Brain pericyte (primary cell): ENCODE measurements at regions not wholly inside any gene's neighbourhood (a gene's known extent, or its start where the extent isn't known, plus 50 kb on each side); places are given as distances from the start of the nearest gene placed in this dataset.
"Not testable (repeated sequence)": the region's sequence is repeated elsewhere in the genome, so short reads cannot be mapped to it uniquely, and the experiment has no call there.

Experiments used
- DNase-seq: peaks from one replicate; pipeline ENCODE4 v3.0.0-alpha.2; 2012; ENCODE audit warnings: low read depth, low spot score

GRCh38 chr4:28788929-28789490 is 1928.4 kb downstream of the STIM2 start:
- no peak for DNase-seq

- DNase-seq: no peak
Observed at GRCh38 chr4:28792917-28793597, 1927.1 kb upstream of the PCDH7 start.

DNA sequence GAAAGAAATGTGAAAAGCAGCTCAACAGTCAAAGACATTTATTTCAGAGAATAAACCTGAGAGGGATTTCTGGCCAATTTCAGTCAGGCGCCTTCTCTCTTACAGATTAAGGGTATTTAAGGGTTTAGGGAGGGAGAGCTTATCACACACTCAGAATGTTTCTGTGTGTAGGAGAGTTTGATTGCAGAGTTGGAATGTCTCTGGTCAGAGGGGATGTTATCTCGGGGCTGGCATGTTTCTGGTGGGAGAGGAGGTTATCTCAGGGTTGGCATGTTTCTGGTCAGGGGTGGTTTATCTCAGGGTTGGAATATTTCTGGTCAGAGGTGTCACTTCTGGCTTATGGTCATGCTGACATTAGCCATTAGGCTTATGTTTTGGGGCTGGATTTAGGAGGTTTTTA is 1920.5 kb upstream of the PCDH7 start:
- DNase-seq: no peak

DNA sequence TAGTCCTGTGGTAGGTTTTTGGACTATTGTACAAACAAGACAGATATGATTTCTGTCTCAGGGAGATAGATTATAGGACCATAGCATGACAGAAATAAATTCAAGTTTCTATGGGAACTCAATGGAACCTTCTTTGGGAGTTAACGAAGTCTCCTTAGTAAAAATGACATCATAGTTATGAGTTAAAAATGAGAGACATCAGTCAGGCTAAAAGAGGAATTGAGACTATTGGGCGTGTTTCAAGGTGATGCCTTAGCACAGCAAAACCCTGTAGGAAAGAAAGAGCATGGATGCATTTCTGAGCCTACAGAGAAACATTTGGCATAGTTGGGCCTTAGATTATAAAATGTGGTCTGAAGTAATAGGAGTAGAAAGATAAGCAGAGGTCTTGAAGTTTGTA is 1909.1 kb upstream of the PCDH7 start:
- no peak for DNase-seq

DNA sequence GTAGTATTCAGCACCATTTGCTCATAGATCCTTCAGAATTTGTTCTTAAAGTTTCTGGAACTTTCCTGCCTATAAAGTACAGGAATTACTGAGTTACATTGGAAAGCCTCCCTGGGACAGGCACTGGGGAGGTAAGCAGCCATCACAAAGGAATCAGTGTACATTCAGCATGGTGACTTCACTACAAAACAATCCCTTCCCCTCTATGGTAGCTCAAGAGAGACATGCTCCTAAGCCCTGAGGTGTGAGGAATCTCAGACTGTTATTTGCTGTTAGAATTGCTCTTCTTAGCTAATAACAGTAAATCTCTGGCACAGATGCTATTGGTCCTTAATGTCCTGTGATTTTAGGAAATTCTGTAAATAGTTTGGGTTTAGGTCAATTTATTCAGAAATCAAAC is 1898.0 kb upstream of the PCDH7 start:
- no peak for DNase-seq

- DNase-seq: no peak
Observed at GRCh38 chr4:28827866-28828265, 1892.3 kb upstream of the PCDH7 start.

DNA sequence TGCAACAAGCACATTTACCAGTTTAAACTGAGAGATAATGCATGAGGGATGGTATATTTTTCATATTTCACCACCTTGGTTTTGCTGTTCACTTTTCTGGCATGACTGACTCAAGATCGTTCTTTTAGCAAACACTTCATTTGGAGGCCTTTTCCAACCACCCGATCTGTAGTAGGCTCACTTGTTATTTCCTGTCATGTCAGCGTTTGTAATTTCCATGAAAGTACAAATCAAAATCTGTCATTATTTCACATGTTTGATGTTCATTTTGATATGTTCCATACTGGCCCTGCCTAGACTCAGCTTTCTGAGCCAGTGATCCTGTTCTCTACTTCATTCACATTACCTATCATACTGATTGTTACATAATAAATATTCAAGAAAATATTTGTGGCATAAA is 1888.3 kb upstream of the PCDH7 start:
- DNase-seq: no peak

DNA sequence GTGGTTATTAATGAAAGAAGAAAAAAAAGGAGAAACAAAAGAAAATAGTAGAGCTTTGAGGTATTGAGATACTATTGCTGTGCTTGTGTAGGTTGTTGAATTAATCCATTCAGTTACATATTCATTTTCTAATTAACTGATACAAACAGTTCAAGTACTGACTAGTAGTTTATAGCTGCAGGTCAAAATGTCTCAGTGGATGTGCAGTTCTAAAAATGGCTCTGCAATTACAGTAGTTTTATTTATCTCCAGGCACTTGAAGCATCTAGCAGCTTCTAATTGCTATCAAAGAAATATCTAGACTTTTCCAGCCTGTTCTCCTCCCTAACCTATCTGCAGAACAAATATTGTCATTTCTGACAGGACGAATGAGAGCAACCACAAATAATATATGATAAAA is 1887.7 kb upstream of the PCDH7 start:
- DNase-seq: no peak

DNA sequence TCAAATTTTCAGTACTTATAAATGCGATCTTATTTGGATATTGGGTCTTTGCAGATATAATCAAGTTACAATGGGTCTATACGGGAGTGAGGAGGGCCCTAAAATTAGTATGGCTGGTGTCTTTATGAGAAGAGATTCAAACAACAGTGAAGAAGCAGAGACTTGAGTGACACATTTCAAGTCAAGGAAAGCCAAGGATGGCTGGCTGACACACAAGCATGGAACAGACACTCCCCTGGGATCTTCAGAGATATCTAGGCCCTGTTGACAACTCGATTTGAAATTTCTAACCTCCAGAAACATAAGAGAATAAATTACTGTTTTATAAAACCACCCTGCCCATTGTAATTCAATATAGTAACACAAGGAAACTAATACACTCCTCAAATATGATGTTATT is 1886.0 kb upstream of the PCDH7 start:
- no peak for DNase-seq

DNA sequence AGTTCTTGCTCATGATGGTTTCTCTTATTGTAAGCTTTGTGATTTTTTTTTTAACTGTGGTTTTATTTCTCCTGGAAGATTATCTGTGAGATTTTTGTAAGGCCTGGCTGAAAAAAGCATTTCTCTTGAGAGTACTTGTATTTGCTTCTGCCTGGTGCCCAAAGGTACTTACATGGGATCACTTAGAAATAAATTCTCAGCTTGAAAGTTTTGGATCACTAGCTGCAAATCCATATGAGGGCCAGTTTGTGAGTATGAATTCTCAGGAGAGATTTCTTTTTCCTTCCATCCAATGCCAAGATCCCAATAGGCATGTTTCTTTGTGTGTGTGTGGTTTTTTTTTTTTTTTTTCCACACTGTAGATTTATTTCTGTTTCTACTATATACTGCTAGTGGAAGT is 1884.7 kb upstream of the PCDH7 start:
- DNase-seq: no peak

DNA sequence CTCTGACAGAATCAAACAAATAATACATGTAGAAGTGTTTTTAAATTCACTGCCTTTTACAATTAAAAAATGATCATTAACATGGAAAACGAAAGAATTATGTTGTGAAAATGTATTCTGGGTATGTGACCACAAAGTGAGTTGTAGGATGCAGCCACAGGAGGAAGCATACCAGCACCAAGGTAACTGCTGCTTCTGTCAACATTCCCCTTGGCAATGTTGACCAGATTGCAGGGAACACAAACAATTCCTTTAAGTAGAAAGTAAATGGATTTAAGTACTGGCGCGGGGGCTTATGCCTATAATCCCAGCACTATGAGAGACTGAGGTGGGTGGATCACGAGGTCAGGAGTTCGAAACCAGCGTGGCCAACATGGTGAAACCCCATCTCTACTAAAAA is 1877.9 kb upstream of the PCDH7 start:
- no peak for DNase-seq

- no peak for DNase-seq
Observed at GRCh38 chr4:28845158-28845557, 1875.0 kb upstream of the PCDH7 start.

GRCh38 chr4:28857028-28857427 is 1863.1 kb upstream of the PCDH7 start:
- not testable (repeated sequence) for DNase-seq

DNA sequence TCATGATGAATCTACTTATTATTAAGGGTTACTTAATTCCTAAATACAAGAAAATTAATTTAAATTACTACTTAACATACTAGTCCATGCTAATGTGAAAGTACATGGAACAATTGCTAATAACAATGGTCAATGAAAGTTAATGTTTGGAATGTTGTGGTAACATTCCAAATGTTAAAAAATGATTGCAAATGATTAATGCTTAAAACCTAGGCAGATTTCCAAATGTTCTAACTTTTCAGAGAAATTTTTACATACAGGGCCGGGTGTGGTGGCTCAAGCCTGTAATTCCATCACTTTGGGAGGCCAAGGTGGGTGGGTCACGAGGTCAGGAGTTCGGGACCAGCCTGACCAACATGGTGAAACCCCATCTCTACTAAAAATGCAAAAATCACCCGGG is 1851.3 kb upstream of the PCDH7 start:
- DNase-seq: no peak

- DNase-seq: no peak
Observed at GRCh38 chr4:28879178-28879577, 1841.0 kb upstream of the PCDH7 start.

- no peak for DNase-seq
Observed at GRCh38 chr4:28879900-28880299, 1840.3 kb upstream of the PCDH7 start.

GRCh38 chr4:28883211-28883610 is 1837.0 kb upstream of the PCDH7 start:
- no peak for DNase-seq

DNA sequence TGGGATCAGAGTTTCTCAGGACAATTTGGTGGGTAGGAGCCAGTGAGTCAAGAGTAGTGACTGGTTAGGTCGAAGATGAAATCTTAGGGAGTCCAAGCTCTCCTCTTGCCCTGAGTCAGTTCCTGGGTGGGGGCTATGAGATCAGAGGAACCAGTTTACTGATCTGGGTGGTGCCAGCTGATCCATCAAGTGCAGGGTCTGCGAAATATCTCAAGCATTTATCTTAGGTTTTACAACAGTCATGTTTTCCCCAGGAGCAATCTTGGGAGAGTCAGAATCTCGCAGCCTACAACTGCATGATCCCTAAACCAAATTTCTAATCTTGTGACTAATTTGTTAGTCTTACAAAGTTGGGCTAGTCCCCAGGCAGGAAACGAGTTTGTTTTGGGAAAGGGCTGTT is 1833.2 kb upstream of the PCDH7 start:
- DNase-seq: no peak

DNA sequence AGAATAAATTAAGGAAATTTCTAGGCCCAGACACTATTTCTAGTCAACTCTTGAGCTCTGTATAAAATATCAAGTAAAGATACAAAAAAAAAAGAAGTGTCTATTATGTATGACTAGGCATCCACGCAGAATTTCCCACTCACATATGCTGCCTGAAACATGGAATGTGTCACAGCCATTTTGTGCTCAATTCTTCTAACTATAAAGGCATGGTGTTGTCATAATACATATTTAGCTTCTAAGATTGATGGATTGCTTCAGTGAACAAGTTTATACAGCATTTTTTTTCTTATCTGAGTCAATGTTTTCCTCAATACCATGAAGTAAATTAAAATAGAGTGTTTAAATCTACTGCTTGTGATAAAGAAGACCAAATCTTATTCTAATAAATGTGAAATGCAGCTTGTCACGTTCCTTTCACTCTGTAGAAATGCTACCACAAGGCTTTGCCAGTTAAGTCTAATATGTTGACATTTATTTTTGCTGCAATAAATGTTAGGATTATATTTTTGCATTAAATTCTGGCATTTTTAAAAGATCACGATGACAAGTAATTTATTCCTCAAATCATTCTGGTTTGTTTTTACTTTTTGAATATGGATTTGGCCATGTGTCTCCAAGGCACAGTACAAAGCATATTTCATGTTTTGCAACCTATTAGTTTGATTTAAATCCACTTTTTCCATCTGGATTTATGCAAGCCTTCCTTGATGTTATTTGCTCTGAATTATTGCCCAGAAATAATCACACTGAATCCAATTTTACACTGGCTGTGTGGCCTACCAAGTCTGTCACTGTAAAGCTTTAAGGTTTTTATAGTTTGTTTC is 1829.0 kb upstream of the PCDH7 start:
- no peak for DNase-seq

- no peak for DNase-seq
Observed at GRCh38 chr4:28913466-28913865, 1806.7 kb upstream of the PCDH7 start.

DNA sequence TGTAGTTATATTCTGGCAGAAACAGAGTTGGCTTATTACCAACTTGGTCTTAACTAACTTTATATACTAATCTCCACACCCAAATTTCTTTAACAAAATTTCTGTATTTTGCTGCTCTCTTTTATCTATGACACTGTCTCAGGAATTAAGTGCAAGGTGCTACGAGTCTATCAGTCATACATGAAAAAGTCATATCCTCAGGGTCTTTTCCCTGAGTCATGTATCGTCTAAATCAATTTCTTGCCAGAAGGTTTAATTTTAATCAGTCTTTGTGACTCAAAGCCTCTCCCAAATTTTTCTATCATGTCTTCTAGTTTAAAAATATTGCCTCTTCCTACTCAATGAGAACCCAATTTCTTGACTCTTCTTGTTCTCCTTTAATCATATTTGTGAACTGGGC is 1803.6 kb upstream of the PCDH7 start:
- no peak for DNase-seq

- no peak for DNase-seq
Observed at GRCh38 chr4:28918871-28919270, 1801.3 kb upstream of the PCDH7 start.

DNA sequence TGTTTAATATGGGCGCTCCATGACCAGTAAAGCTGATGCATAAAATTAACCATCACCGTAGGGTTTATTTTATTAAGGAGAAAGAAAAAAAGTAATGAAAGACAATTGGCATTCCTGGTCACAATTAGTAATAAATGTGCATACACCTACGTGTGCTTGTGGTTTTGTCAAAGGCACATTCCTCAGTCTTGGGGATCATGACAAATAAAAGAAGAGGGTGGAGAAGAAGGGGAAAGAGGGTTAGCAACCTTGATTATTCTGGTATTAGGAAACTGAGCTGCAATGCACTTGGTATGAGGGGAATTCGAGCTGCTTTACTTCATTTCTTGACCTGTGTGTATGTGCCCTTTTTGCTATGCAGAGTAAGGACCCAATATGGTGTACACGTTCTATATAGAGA is 1798.3 kb upstream of the PCDH7 start:
- DNase-seq: no peak
